H1 (cell line): ENCODE measurements at regions not wholly inside any gene's neighbourhood (a gene's known extent, or its start where the extent isn't known, plus 50 kb on each side); places are given as distances from the start of the nearest gene placed in this dataset.
A peak's percentile ranks its signal among the peaks of the same experiment; 100 is the strongest.

Source experiments
- CTCF ChIA-PET: fragments of 300-600 bp; sonication (Branson Sonifier 250); formaldehyde crosslinking; loops from one replicate; lab custom pipeline; 2021; ENCODE audit not compliant: partially characterized antibody; lab: Charles Lee
- POLR2A ChIA-PET: fragments of 300-600 bp; sonication (Branson Sonifier 250); formaldehyde crosslinking; loops from one replicate; lab custom pipeline; 2021; ENCODE audit warnings: inconsistent platforms; ENCODE audit not compliant: partially characterized antibody; lab: Charles Lee
- DNase-seq, 2 experiments: peaks; one replicate each; pipeline versions ENCODE4 v3.0.0 to v3.0.0-alpha.2; 2010 to 2022; ENCODE audit warnings: low spot score in 2 of 2, low read depth in 1 of 2, mixed read lengths in 1 of 2
- FAIRE-seq: peaks from 2 replicates; lab custom pipeline; 2011; peaks lifted over from hg19 to GRCh38; lab: Jason Lieb, UNC
- H2AFZ ChIP-seq: 2 replicates; pipeline ENCODE4 v1.8.1; 2012; ENCODE audit warnings: low read length, inconsistent platforms
- H2AK5ac ChIP-seq: 2 replicates; pipeline ENCODE4 v1.6.1; 2013; ENCODE audit warnings: low read depth, low read length
- H2BK120ac ChIP-seq: replicated peaks from 2 replicates; pipeline ENCODE3; 2013; ENCODE audit warnings: low read depth, low read length, inconsistent platforms
- H2BK12ac ChIP-seq: 2 replicates; pipeline ENCODE4 v1.6.1; 2013; ENCODE audit warnings: low read depth, low read length
- H2BK15ac ChIP-seq: 2 replicates; pipeline ENCODE4 v1.6.1; 2013; ENCODE audit warnings: low read length
- H2BK20ac ChIP-seq: 2 replicates; pipeline ENCODE4 v1.6.1; 2013; ENCODE audit warnings: low read length
- H2BK5ac ChIP-seq: 2 replicates; pipeline ENCODE4 v1.6.1; 2013; ENCODE audit warnings: low read depth, low read length
- H3K14ac ChIP-seq: 2 replicates; pipeline ENCODE4 v1.6.1; 2013; ENCODE audit warnings: inconsistent platforms; ENCODE audit not compliant: insufficient read length
- H3K18ac ChIP-seq: 2 replicates; pipeline ENCODE4 v1.6.1; 2013; ENCODE audit warnings: low read length; ENCODE audit errors: extremely low read depth
- H3K23ac ChIP-seq: 2 replicates; pipeline ENCODE4 v1.6.1; 2013; ENCODE audit warnings: inconsistent platforms; ENCODE audit not compliant: insufficient read length
- H3K23me2 ChIP-seq: 2 replicates; pipeline ENCODE4 v1.6.1; 2013; ENCODE audit warnings: low read depth, low read length
- H3K27ac ChIP-seq: 2 replicates; pipeline ENCODE4 v1.6.1; 2011; ENCODE audit warnings: low read depth, low read length, inconsistent platforms
- H3K27me3 ChIP-seq, 4 experiments: replicated peaks in 1 of 4; 1 replicate in 1 of 4; 2 replicates in 3 of 4; pipeline versions ENCODE4 v1.6.1 to v1.8.1; 2011 to 2013; ENCODE audit warnings: low read length in 3 of 4, mild to moderate bottlenecking in 3 of 4, inconsistent platforms in 2 of 4, mixed read lengths in 2 of 4, moderate library complexity in 1 of 4; ENCODE audit not compliant: control insufficient read depth in 3 of 4, insufficient read depth in 3 of 4; ENCODE audit errors: extremely low read depth in 1 of 4
- H3K36me3 ChIP-seq, 4 experiments: 2 replicates each; pipeline versions ENCODE4 v1.6.1 to v1.8.1; 2011 to 2013; ENCODE audit warnings: mild to moderate bottlenecking in 4 of 4, low read length in 3 of 4, moderate library complexity in 2 of 4, control low read depth in 1 of 4, inconsistent platforms in 1 of 4; ENCODE audit not compliant: insufficient read depth in 4 of 4, control insufficient read depth in 2 of 4
- H3K4ac ChIP-seq: replicated peaks from 2 replicates; pipeline ENCODE3; 2013; ENCODE audit warnings: low read length, low read depth, mixed read lengths, inconsistent platforms; ENCODE audit not compliant: insufficient read length
- H3K4me1 ChIP-seq, 4 experiments: replicated peaks in 1 of 4; 1 replicate in 1 of 4; 2 replicates in 3 of 4; pipeline versions ENCODE4 v1.6.1 to v1.8.1; 2011 to 2013; ENCODE audit warnings: low read length in 3 of 4, inconsistent platforms in 2 of 4, mixed read lengths in 1 of 4; ENCODE audit not compliant: insufficient read depth in 4 of 4, control insufficient read depth in 3 of 4
- H3K4me2 ChIP-seq, 2 experiments: 2 replicates each; pipeline versions ENCODE4 v1.6.1 to v1.8.1; 2011 to 2013; ENCODE audit warnings: low read depth in 2 of 2, low read length in 2 of 2, control low read depth in 1 of 2, inconsistent platforms in 1 of 2, mild to moderate bottlenecking in 1 of 2; ENCODE audit not compliant: insufficient read depth in 1 of 2
- H3K4me3 ChIP-seq, 4 experiments: fragments of 200-600, 300-600 bp in 1 of 4; sonication (generic), shearing (Covaris generic), sonication (Bioruptor Twin) in 1 of 4; 2 replicates each; pipeline versions ENCODE4 v1.5.1 to v1.8.1; 2011 to 2016; ENCODE audit warnings: low read length in 4 of 4, low read depth in 3 of 4, control low read depth in 2 of 4, inconsistent platforms in 2 of 4, mild to moderate bottlenecking in 2 of 4, mixed read lengths in 1 of 4, moderate library complexity in 1 of 4; ENCODE audit not compliant: insufficient read depth in 2 of 4; ENCODE audit errors: extremely low read depth in 1 of 4
- H3K56ac ChIP-seq: replicated peaks from 2 replicates; pipeline ENCODE3; 2013; ENCODE audit warnings: low read depth, mild to moderate bottlenecking, mixed read lengths, low read length, inconsistent platforms; ENCODE audit not compliant: insufficient read length
- H3K79me1 ChIP-seq: 2 replicates; pipeline ENCODE4 v1.6.1; 2013; ENCODE audit warnings: low read depth, low read length, control low read depth
- H3K79me2 ChIP-seq, 2 experiments: 2 replicates each; pipeline versions ENCODE4 v1.6.1 to v1.8.1; 2012 to 2013; ENCODE audit warnings: low read length in 2 of 2, mild to moderate bottlenecking in 2 of 2, inconsistent platforms in 1 of 2; ENCODE audit not compliant: insufficient read depth in 2 of 2, control insufficient read depth in 1 of 2
- H3K9ac ChIP-seq, 4 experiments: replicated peaks in 1 of 4; 1 replicate in 1 of 4; 2 replicates in 3 of 4; pipeline versions ENCODE4 v1.6.1 to v1.8.1; 2011 to 2013; ENCODE audit warnings: low read depth in 3 of 4, low read length in 3 of 4, control low read depth in 2 of 4, mild to moderate bottlenecking in 2 of 4, moderate library complexity in 2 of 4, inconsistent platforms in 1 of 4; ENCODE audit errors: extremely low read depth in 1 of 4
- H3K9me3 ChIP-seq, 2 experiments: 2 replicates each; pipeline versions ENCODE4 v1.6.1 to v1.8.1; 2012 to 2013; ENCODE audit warnings: mild to moderate bottlenecking in 2 of 2, moderate library complexity in 2 of 2, control low read depth in 1 of 2, inconsistent platforms in 1 of 2, low read depth in 1 of 2, low read length in 1 of 2, mixed read lengths in 1 of 2; ENCODE audit not compliant: insufficient read depth in 2 of 2
- H4K20me1 ChIP-seq, 2 experiments: replicated peaks in 1 of 2; 2 replicates each; pipeline versions ENCODE3 to v1.8.1; 2011 to 2013; ENCODE audit warnings: inconsistent platforms in 2 of 2, low read length in 2 of 2, mild to moderate bottlenecking in 1 of 2; ENCODE audit not compliant: insufficient read depth in 2 of 2, control insufficient read depth in 1 of 2
- H4K5ac ChIP-seq: 2 replicates; pipeline ENCODE4 v1.6.1; 2013; ENCODE audit warnings: low read length, low read depth, mixed read lengths, inconsistent platforms; ENCODE audit not compliant: insufficient read length
- H4K8ac ChIP-seq: 2 replicates; pipeline ENCODE4 v1.8.0; 2013; ENCODE audit warnings: mild to moderate bottlenecking, moderate library complexity, low read length, inconsistent platforms; ENCODE audit not compliant: insufficient read depth; ENCODE audit errors: extremely low read depth
- H4K91ac ChIP-seq: replicated peaks from 2 replicates; pipeline ENCODE3; 2013; ENCODE audit warnings: low read length, mixed read lengths, inconsistent platforms; ENCODE audit not compliant: insufficient read length
- BRCA1 ChIP-seq: IDR thresholded peaks from 2 replicates; pipeline ENCODE4 v1.6.1; 2012; ENCODE audit warnings: low read depth, low read length, improper control_type of control experiment
- CBX8 ChIP-seq: fragments of 300-800, 300-1000 bp; sonication (generic); IDR thresholded peaks from 2 replicates; pipeline ENCODE4 v1.7.1; 2016; ENCODE audit warnings: low read depth, low read length, borderline replicate concordance
- FOSL1 ChIP-seq: IDR thresholded peaks from 2 replicates; pipeline ENCODE4 v1.6.1; 2011; ENCODE audit warnings: mild to moderate bottlenecking, low read depth, low read length, moderate library complexity; ENCODE audit not compliant: insufficient read depth
- GABPA ChIP-seq: IDR thresholded peaks from 2 replicates; pipeline ENCODE4 v1.6.1; 2011; ENCODE audit warnings: mild to moderate bottlenecking, low read length, moderate library complexity, borderline replicate concordance; ENCODE audit not compliant: insufficient read depth
- HDAC2 ChIP-seq, 2 experiments: fragments of 300-600 bp in 1 of 2; sonication (generic) in 1 of 2; IDR thresholded peaks; 2 replicates each; pipeline ENCODE4 v1.6.1; 2011 to 2012; ENCODE audit warnings: low read depth in 2 of 2, low read length in 2 of 2, mild to moderate bottlenecking in 2 of 2, moderate library complexity in 2 of 2, borderline replicate concordance in 1 of 2, inconsistent platforms in 1 of 2
- HDAC6 ChIP-seq: IDR thresholded peaks from one replicate; pipeline ENCODE4 v1.7.1; 2012; ENCODE audit warnings: low read depth, mild to moderate bottlenecking, inconsistent platforms, low read length, moderate library complexity
- KDM1A ChIP-seq: fragments of 200-600, 300-600 bp; sonication (generic); IDR thresholded peaks from 2 replicates; pipeline ENCODE4 v1.7.1; 2016; ENCODE audit warnings: mild to moderate bottlenecking, low read length, borderline replicate concordance
- KDM4A ChIP-seq: IDR thresholded peaks from one replicate; pipeline ENCODE4 v1.7.1; 2012; ENCODE audit warnings: low read depth, mild to moderate bottlenecking, moderate library complexity, low read length, inconsistent platforms; ENCODE audit not compliant: severe bottlenecking
- MAX ChIP-seq: IDR thresholded peaks from 2 replicates; pipeline ENCODE4 v1.6.1; 2012; ENCODE audit warnings: inconsistent platforms
- NANOG ChIP-seq: IDR thresholded peaks from 2 replicates; pipeline ENCODE4 v1.6.1; 2011; ENCODE audit warnings: low read length, low read depth, mild to moderate bottlenecking, inconsistent platforms; ENCODE audit not compliant: insufficient read depth, poor library complexity, severe bottlenecking
- POLR2AphosphoS5 ChIP-seq: IDR thresholded peaks from 2 replicates; pipeline ENCODE4 v1.6.1; 2011; ENCODE audit warnings: low read depth, low read length
- RAD21 ChIP-seq, 2 experiments: IDR thresholded peaks in 1 of 2; conservative IDR thresholded peaks in 1 of 2; 2 replicates each; pipeline ENCODE4 v1.6.1; 2011; ENCODE audit warnings: low read depth in 2 of 2, low read length in 2 of 2, improper control_type of control experiment in 1 of 2, inconsistent platforms in 1 of 2, mild to moderate bottlenecking in 1 of 2, moderate library complexity in 1 of 2
- SUZ12 ChIP-seq: fragments of 200-600 bp; sonication (generic); IDR thresholded peaks from 2 replicates; pipeline ENCODE4 v1.6.1; 2012; ENCODE audit warnings: mild to moderate bottlenecking, inconsistent platforms, low read length, moderate library complexity, mixed read lengths
- WGBS, 2 experiments: shearing (Covaris generic) in 1 of 2; methylation state at CpG; one replicate each; pipeline versions ENCODE4 v1.1.6 to v1.1.7; 2013 to 2015; ENCODE audit warnings: low lambda C conversion rate in 2 of 2, mixed read lengths in 2 of 2, inconsistent platforms in 1 of 2, low coverage in 1 of 2, missing lambda C conversion rate in 1 of 2; ENCODE audit not compliant: insufficient replicate concordance in 2 of 2, insufficient coverage in 1 of 2, insufficient read length in 1 of 2; ENCODE audit errors: extremely low coverage in 1 of 2, missing lambda C conversion rate in 1 of 2; 5-methylcytosine and 5-hydroxymethylcytosine counted together

- CTCF ChIA-PET = interaction anchor here (1.2 to 1.9 kb wide), 3 partner anchors 8 to 242 kb away, joined by 3 to 4 read pairs (median 3); no protein-coding TSS in a partner anchor
- H3K9me3 ChIP-seq = no peaks in the 10 kb centered on the region
- no peak overlapping the region for H2BK20ac ChIP-seq
- H3K27ac ChIP-seq = no peak overlapping the region
- no peak overlapping the region for H3K4ac ChIP-seq
- WGBS, 2 experiments = 88% methylated on average over 7 of the region's 8 CpGs; no CpG with 5 or more reads in 1 of the 2 experiments
- no peak overlapping the region for H4K91ac ChIP-seq
- peak overlapping the region; percentile 96; the same call in 1 of the 2 replicates for H2AK5ac ChIP-seq
- no peak for FAIRE-seq
- H3K27me3 ChIP-seq = no peaks in the 10 kb centered on the region
- H3K36me3 ChIP-seq = no peaks in the 10 kb centered on the region
- H3K14ac ChIP-seq = no peak overlapping the region
- POLR2A ChIA-PET = no interaction called here
- H3K4me1 ChIP-seq = no peaks in the 10 kb centered on the region
- no peak overlapping the region for H3K23ac ChIP-seq
- no peak for DNase-seq
- H3K4me3 ChIP-seq = no peak overlapping the region
- H2BK15ac ChIP-seq = no peak overlapping the region
- H3K9ac ChIP-seq = no peak overlapping the region
- H3K4me2 ChIP-seq = no peak overlapping the region
- H2AFZ ChIP-seq = no peak overlapping the region; the same call in 1 of the 2 replicates
- no peak overlapping the region; the same call in 1 of the 2 replicates for H2BK12ac ChIP-seq
- H2BK5ac ChIP-seq = no peak overlapping the region
- H3K79me2 ChIP-seq = no peaks in the 10 kb centered on the region
- peak overlapping the region; percentile 35; the same call in 1 of the 2 replicates for H4K8ac ChIP-seq
- 0 out of 2 replicates have a peak, but pooled peaks cover 2% of the 10 kb centered on the region for H3K23me2 ChIP-seq
- no peak overlapping the region for H4K5ac ChIP-seq
- no peaks in the 10 kb centered on the region for H3K79me1 ChIP-seq
- no peak overlapping the region for H3K56ac ChIP-seq
- no peak overlapping the region for H2BK120ac ChIP-seq
- H4K20me1 ChIP-seq = no peaks in the 10 kb centered on the region
- no peak overlapping the region for H3K18ac ChIP-seq
- TF ChIP-seq RAD21 (IDR thresholded peaks at IDR 0.05 in 1 of 2, conservative IDR thresholded peaks at IDR 0.05 in 1 of 2; ENCODE audit: low read depth in 2 of 2, low read length in 2 of 2) = no peak
- no peak for TF ChIP-seq FOSL1
- TF ChIP-seq BRCA1 = no peak
- no peak for TF ChIP-seq HDAC6
- no peak for TF ChIP-seq KDM1A
- TF ChIP-seq SUZ12 = no peak
- no peak for TF ChIP-seq HDAC2 (IDR thresholded peaks at IDR 0.05; ENCODE audit: borderline replicate concordance in 1 of 2, low read depth in 2 of 2, low read length in 2 of 2)
- TF ChIP-seq MAX = no peak
- no peak for TF ChIP-seq CBX8
- TF ChIP-seq NANOG = no peak
- TF ChIP-seq GABPA = no peak
- no peak for TF ChIP-seq KDM4A
- TF ChIP-seq POLR2AphosphoS5 = no peak
Observed at GRCh38 chr16:50425648-50426047, 56.9 kb upstream of the BRD7 start.
